ENCODE measurements at regions not wholly inside any gene's neighbourhood (a gene's known extent, or its start where the extent isn't known, plus 50 kb on each side); places are given as distances from the start of the nearest gene placed in this dataset.

GRCh38 chr11:119853581-119854360, 124.8 kb upstream of the NECTIN1 start:
- DNase-seq (ENCODE audit: low read depth): no peak

- no peak for DNase-seq (ENCODE audit: low read depth)
Observed at GRCh38 chr11:119852741-119853140, 123.7 kb upstream of the NECTIN1 start.

DNA sequence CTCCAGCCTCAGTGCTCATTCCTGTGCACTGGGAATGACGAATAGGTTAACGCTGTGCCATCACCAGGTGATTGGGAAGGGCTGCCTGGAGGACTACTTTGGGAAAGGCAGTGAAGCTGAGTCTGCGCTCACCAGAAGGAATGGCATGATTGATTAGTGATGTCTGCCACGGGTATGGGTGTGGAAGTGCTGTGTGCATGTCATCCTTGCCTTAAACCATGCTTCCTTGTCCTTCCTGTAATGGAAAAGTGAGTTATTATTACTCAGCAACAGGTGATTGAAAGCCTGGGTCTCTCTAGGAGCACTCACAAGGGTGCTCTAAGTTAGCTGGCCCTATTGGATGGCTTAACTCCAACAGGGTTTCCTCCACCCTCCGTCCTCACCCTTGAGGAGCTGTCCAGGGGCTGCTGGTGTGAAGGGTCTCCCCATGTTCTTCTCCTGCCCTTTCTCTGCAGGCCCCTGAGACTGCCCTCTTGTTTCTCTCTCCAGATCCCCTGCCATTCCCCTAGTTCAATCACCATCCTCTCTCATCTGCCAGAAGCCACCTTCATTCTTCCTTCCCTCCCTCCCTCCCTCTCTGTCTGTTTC, 121.9 kb upstream of the NECTIN1 start:
- no peak for DNase-seq (ENCODE audit: low read depth)

- no peak for DNase-seq (ENCODE audit: low read depth)
Observed at GRCh38 chr11:119849872-119850271, 120.9 kb upstream of the NECTIN1 start.

DNA sequence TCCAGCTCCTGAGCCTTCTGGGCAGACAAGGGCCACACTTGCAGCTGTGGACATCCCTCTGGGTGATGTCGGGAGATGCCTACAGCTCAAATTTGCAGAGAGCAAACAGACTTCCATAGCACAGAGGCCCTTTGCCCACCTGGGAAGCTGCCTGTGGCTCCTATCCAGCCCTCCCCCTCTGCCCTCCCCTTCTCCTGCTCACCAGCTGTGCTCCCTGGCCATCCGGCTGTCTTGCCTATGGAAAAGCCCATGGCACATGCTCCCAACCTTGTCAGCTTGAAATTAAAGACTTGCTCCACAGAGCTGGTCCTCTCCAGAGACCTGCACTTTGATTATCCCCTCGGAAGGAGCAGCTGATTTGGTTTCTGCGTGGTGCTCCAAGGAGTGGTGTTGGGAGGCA, 118.9 kb upstream of the NECTIN1 start:
- DNase-seq (ENCODE audit: low read depth): no peak

DNA sequence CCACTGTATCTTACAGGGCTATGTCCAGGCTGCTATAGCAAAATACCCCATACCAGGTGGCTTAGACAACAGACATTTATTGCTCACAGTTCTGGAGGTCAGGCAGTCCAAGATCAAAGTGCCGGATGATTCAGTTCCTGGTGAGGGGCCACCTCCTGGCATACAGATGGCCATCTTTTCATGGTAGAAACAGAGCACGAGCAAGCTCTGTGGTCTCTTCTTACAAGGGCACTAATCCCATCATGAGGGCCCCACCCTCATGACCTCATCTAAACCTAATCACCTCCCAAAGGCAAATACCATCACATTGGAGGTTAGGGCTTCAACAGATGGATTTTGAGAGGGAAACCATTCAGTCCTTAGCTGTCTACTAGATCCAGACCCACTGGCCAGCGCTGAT, 117.4 kb upstream of the NECTIN1 start:
- no peak for DNase-seq (ENCODE audit: low read depth)

GRCh38 chr11:119845756-119846155, 116.8 kb upstream of the NECTIN1 start:
- DNase-seq (ENCODE audit: low read depth): no peak

- DNase-seq (ENCODE audit: low read depth): no peak
Observed at GRCh38 chr11:119845305-119845704, 116.3 kb upstream of the NECTIN1 start.

- DNase-seq (ENCODE audit: low read depth): no peak
Observed at GRCh38 chr11:119844808-119845207, 115.8 kb upstream of the NECTIN1 start.

DNA sequence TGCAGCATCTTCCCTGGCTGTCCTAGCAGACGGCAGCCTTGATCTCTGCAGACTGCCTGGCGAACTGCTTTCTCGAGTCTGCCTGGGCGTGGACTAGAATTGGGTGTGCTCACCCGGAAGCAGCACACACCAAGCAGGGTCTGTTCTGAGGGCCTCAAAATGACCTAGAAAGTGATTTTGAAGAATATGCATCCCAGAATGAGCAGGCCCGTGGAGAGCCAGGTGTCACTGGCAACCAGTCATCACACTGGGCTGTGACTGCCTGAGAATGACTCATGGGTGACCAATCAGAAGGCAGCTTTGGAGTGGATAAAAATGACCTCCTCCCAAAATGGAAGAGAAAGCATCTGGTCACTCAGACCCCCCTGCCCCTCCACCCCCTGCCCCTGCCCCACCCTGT, 114.9 kb upstream of the NECTIN1 start:
- no peak for DNase-seq (ENCODE audit: low read depth)

DNA sequence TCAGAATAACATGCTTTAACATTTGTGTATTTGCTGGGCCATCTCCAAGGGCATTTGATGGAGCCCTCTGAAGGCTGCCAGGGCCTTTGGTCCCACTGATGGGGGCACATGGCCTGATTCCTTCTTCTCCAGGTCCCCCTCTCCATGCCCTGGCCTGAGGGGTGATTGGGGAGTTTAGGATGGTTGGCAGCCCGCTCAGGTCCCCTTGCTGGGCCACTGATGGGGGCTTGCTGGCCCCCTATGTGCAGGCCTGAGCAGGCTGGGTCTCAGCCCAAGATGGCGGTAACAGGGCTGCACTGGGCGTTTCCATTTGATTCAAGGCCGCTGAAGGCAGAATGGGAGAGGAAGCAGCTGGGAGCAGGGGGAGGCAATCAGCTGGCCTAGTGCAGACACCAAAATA, 113.7 kb upstream of the NECTIN1 start:
- DNase-seq (ENCODE audit: low read depth): no peak

DNA sequence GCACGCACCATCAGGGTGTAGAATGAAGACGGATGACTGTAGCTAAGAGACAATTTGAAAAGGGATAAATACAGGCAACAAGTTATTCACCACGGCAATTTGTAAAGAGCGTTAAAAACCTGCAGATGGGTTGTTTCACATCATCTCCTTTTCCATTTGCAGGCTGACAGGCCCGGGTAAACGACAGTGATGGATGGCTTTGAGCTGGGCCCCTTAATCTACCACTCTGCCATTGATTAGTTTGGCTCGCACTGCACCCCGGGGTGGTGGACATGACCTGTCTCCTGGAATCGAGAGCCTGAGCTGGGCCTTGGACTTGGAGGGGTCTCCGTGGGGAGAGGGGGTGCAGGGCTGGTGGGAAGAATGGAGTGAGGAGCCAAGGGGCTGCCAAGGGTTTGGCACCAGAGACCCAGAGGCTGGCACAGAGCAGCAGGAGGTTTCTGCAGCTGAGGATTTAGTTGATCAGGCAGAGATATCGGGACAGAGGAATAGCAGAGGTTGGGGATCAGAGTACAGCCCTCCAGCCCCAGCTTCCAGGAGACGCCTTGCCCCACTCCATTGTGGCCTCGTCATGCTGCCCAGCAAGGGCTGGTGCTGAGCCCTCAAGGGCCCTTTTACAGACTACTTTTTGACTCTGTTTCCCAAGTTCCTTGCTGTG, 110.6 kb upstream of the NECTIN1 start:
- no peak for DNase-seq (ENCODE audit: low read depth)

DNA sequence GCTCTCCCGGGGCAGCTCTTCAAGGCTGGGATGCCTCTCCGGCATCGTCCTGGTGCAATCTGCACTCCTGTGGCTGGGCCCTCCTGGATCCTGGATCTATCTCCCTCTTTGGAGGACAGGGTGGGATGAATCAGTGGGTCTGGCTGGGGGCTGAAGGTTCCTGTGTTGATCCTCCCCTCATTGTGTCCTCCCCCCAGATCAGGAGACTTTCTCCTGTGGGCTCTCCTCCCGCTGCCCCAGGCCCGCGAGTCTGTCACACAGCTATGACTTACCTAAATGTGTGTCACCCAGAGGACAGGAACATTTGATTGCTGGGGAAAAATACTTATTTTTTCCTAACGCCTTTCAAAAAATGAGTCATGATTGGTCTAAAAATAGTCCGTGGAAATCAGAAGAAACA, 106.8 kb upstream of the NECTIN1 start:
- no peak for DNase-seq (ENCODE audit: low read depth)

- peak; percentile 4 for DNase-seq (ENCODE audit: low read depth)
Observed at GRCh38 chr11:119832202-119832935, 103.4 kb upstream of the NECTIN1 start.

DNA sequence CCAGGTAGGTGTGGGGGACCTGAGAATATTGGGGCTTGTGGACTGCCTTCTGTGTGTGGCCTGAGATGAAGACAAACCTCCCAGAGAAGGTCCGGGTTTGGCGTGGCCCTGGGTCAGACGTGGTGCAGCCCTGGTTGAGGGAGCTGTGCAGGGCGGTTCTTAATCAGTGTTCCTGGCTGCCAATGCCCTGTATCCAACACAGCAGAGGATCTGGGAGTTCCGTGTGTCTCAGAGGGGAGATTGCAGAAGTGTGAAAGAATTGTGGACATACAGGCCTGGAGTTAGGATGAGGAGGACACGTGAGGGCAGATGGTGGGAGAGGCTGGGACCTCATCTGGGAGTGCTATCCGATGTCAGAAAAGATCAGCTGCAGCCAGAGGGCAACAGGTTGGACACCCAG, 102.0 kb upstream of the NECTIN1 start:
- DNase-seq (ENCODE audit: low read depth): no peak

DNA sequence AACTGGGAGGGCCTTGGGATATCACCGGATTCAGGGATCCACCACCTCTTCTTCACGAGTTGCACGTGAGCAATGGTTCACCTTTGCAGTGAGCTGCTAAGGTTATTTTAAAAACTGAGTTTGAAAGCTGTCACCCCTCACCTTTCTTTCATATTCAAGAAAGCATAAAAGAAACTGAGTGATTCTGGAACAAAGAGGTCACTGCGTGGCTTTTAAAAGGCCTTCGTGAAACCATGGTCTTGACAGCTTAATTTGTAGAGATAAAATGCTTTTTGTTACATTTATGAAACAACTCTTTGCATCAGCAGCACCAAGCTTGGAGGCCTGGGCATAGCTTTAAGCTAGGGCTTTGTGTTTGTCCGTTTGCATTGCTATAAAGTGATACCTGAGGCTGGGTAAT, 101.4 kb upstream of the NECTIN1 start:
- no peak for DNase-seq (ENCODE audit: low read depth)

DNA sequence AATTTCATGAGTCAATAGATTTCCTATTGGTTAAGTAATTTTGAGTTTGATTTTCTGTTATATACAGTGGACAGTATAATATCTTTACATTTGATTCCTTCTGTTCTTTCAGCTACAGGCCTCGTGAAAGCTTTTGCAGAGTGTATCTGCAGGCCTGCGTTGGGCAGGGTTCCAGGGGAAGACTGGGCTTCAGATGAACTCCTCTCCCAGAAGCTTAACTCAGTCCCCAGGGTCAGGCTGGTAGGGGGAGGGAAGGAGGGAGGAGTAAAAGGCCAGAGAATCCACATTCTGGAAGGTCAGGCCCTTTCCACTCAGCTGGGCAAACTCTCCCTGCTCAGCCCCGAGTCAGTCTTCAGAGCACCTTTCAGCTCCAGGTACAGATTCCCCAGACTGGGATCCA, 100.4 kb upstream of the NECTIN1 start:
- no peak for DNase-seq (ENCODE audit: low read depth)

GRCh38 chr11:119828819-119829218, 99.8 kb upstream of the NECTIN1 start:
- no peak for DNase-seq (ENCODE audit: low read depth)

GRCh38 chr11:119828006-119828405, 99.0 kb upstream of the NECTIN1 start:
- no peak for DNase-seq (ENCODE audit: low read depth)

DNA sequence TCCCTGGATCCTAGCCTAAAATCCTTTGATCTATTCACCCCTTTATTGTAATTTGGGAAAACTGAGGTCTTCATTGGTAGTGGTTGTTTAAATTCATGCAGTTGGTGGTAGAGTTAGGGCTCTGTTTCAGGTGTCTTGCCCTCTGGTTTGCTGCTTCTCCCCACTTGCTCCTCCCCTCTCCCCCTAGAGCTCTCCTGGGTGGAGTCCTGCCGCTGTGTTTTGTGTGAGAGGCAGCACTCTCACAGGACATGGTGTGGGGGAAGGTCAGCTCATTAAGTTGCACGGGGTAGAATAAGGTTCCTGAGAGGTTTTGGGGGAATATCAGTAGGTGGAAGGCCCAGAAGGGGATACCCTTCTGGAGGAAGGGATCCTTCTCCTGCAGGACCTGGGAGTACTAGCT, 98.1 kb upstream of the NECTIN1 start:
- DNase-seq (ENCODE audit: low read depth): no peak

- DNase-seq (ENCODE audit: low read depth): no peak
Observed at GRCh38 chr11:119823077-119823476, 94.1 kb upstream of the NECTIN1 start.

DNA sequence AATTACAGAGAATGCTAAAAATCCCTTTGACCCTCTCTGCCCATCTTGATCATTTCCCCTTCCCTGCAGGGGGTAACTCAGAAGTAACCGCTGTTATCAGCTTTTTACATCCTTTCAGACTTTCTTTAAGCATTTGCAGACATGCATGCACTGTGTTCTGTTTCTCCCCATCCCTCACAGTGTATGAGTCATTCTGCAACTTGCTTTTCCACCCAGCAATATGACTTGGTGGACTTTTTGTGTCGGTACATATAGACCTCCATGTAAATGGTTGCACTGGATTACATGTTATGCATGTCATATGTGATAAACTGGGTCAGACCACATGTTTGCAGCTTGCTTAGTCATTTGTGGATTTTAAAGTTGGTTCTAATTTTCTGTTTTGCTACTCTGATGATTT, 87.7 kb upstream of the NECTIN1 start:
- no peak for DNase-seq (ENCODE audit: low read depth)

- no peak for DNase-seq (ENCODE audit: low read depth)
Observed at GRCh38 chr11:119814766-119815165, 85.8 kb upstream of the NECTIN1 start.
